ENCODE measurements at regions not wholly inside any gene's neighbourhood (a gene's known extent, or its start where the extent isn't known, plus 50 kb on each side); places are given as distances from the start of the nearest gene placed in this dataset.
"Not testable (repeated sequence)": the region's sequence is repeated elsewhere in the genome, so short reads cannot be mapped to it uniquely, and the experiment has no call there.

GRCh38 chr6:57974653-57975052 lies 657.2 kb downstream of the PRIM2 start:
- DNase-seq (ENCODE audit: low spot score, unreplicated experiment) = no peak
- no peaks in the 10 kb centered on the region for H3K36me3 Mint-ChIP-seq (ENCODE audit: insufficient read depth)
- no peaks in the 10 kb centered on the region for H3K4me1 Mint-ChIP-seq (ENCODE audit: low read depth)
- no peak overlapping the region for H3K4me3 Mint-ChIP-seq (ENCODE audit: low read depth)
- H3K27ac Mint-ChIP-seq = no peak overlapping the region
- TF ChIP-seq, protein P1, sequence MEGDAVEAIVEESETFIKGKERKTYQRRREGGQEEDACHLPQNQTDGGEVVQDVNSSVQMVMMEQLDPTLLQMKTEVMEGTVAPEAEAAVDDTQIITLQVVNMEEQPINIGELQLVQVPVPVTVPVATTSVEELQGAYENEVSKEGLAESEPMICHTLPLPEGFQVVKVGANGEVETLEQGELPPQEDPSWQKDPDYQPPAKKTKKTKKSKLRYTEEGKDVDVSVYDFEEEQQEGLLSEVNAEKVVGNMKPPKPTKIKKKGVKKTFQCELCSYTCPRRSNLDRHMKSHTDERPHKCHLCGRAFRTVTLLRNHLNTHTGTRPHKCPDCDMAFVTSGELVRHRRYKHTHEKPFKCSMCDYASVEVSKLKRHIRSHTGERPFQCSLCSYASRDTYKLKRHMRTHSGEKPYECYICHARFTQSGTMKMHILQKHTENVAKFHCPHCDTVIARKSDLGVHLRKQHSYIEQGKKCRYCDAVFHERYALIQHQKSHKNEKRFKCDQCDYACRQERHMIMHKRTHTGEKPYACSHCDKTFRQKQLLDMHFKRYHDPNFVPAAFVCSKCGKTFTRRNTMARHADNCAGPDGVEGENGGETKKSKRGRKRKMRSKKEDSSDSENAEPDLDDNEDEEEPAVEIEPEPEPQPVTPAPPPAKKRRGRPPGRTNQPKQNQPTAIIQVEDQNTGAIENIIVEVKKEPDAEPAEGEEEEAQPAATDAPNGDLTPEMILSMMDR (IDR thresholded peaks at IDR 0.05; ENCODE audit: unreplicated experiment) = no peak
- peaks cover 24% of the 10 kb centered on the region for H3K9me3 Mint-ChIP-seq (ENCODE audit: low read depth)
- H3K27me3 Mint-ChIP-seq = no peaks in the 10 kb centered on the region

DNA sequence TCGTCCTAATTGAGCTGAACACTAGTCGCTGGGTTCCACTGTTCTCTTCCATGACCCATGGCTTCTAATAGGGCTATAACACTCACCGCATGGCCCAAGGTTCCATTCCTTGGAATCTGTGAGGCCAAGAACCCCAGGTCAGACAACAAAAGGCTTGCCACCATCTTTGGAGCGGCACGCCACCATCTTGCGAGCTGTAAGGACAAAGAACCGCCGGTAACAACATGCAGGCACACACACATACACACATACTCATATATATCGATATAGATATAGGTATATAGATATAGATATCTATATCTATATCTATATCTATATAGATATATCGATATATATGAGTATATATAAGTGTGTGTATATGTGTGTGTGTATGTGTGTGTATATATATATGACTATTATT lies 657.7 kb downstream of the PRIM2 start:
- H3K36me3 Mint-ChIP-seq (ENCODE audit: insufficient read depth); DNase-seq (ENCODE audit: low spot score, unreplicated experiment); H3K27me3 Mint-ChIP-seq; H3K4me1 Mint-ChIP-seq (ENCODE audit: low read depth); H3K4me3 Mint-ChIP-seq (ENCODE audit: low read depth); H3K27ac Mint-ChIP-seq: not testable (repeated sequence)
- peaks cover 27% of the 10 kb centered on the region for H3K9me3 Mint-ChIP-seq (ENCODE audit: low read depth)

- DNase-seq (ENCODE audit: low spot score, unreplicated experiment); H3K27me3 Mint-ChIP-seq; H3K4me1 Mint-ChIP-seq (ENCODE audit: low read depth); H3K36me3 Mint-ChIP-seq (ENCODE audit: insufficient read depth); H3K4me3 Mint-ChIP-seq (ENCODE audit: low read depth); H3K27ac Mint-ChIP-seq: not testable (repeated sequence)
- peaks cover 30% of the 10 kb centered on the region for H3K9me3 Mint-ChIP-seq (ENCODE audit: low read depth)
Observed at GRCh38 chr6:57976371-57976770, 658.9 kb downstream of the PRIM2 start.

- not testable (repeated sequence) for H3K4me3 Mint-ChIP-seq (ENCODE audit: low read depth); DNase-seq (ENCODE audit: low spot score, unreplicated experiment); H3K27me3 Mint-ChIP-seq; H3K36me3 Mint-ChIP-seq (ENCODE audit: insufficient read depth); H3K27ac Mint-ChIP-seq; H3K4me1 Mint-ChIP-seq (ENCODE audit: low read depth)
- peaks cover 39% of the 10 kb centered on the region for H3K9me3 Mint-ChIP-seq (ENCODE audit: low read depth)
Observed at GRCh38 chr6:57983603-57984002, 666.2 kb downstream of the PRIM2 start.

GRCh38 chr6:57984575-57984974 lies 667.1 kb downstream of the PRIM2 start:
- H3K9me3 Mint-ChIP-seq (ENCODE audit: low read depth) = peaks cover 41% of the 10 kb centered on the region
- H3K36me3 Mint-ChIP-seq (ENCODE audit: insufficient read depth); H3K27me3 Mint-ChIP-seq; DNase-seq (ENCODE audit: low spot score, unreplicated experiment); H3K4me1 Mint-ChIP-seq (ENCODE audit: low read depth); H3K27ac Mint-ChIP-seq; H3K4me3 Mint-ChIP-seq (ENCODE audit: low read depth): not testable (repeated sequence)

DNA sequence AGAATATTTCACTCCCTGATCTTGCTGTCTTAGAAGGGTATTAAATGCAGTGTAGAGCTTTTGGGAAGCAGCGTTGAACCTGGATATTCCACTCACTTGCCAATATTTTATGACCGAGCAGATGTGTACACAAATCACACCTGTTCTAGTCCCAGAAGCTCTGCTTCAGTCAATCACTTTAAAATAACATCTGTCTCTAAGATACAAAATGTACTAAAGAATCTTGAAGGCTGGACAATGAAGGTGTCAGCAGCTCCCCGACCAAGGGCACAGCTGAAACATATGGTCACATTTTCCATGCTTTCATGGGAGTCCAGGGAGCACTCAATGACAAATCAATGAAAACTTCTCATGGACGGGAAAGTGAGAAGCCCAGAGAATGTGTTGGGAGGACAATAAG lies 668.3 kb downstream of the PRIM2 start:
- H3K36me3 Mint-ChIP-seq (ENCODE audit: insufficient read depth); H3K27ac Mint-ChIP-seq; H3K4me3 Mint-ChIP-seq (ENCODE audit: low read depth); H3K27me3 Mint-ChIP-seq; H3K4me1 Mint-ChIP-seq (ENCODE audit: low read depth); DNase-seq (ENCODE audit: low spot score, unreplicated experiment): not testable (repeated sequence)
- H3K9me3 Mint-ChIP-seq (ENCODE audit: low read depth) = peaks cover 39% of the 10 kb centered on the region

DNA sequence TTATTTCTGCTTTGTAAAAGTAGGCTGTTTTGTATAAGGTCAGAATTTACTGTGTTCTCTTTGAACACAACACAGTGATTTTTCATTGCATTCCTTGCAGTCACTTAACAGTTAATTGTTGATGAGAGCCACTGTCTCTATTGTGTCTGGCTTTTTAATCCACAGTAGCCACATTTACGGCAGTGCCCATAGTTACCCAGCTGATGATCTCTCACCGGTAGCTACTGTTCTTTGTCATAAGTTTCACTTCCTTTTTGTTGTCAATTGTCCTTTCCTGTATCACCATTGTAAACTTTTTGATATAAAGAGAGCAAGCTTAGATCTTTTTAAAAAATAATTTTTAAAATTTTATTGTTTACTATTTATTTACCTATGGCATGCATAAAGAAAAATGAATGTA lies 669.2 kb downstream of the PRIM2 start:
- not testable (repeated sequence) for H3K36me3 Mint-ChIP-seq (ENCODE audit: insufficient read depth); H3K4me3 Mint-ChIP-seq (ENCODE audit: low read depth); H3K4me1 Mint-ChIP-seq (ENCODE audit: low read depth); DNase-seq (ENCODE audit: low spot score, unreplicated experiment); H3K27ac Mint-ChIP-seq; H3K27me3 Mint-ChIP-seq
- peaks cover 40% of the 10 kb centered on the region for H3K9me3 Mint-ChIP-seq (ENCODE audit: low read depth)

DNA sequence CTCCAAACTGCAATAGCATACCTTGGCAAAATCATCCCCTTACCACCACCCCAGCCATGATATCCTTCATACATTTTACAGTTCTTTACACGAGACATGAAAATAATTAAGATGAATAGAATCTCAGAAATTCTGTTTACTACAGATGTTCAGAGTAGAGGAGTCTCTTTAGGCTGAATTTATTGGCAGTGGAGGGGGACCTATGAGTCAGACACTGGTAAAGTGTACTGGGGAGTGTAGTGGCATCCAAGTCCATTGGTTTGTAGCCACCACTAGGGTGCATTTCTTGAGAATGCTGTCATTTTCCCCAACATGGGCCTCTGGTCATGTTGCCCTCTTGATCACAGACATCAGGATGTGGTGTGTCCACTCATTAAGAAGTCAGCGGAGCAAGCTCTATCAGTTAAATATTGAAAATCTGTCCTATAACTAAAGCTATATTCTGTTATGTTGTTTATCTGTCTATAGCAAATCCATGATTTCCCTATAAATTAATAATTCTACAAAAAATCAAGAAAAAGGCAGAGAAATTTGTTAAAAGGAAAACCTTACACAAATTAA lies 672.2 kb downstream of the PRIM2 start:
- H3K36me3 Mint-ChIP-seq (ENCODE audit: insufficient read depth); H3K27ac Mint-ChIP-seq; H3K4me1 Mint-ChIP-seq (ENCODE audit: low read depth); H3K27me3 Mint-ChIP-seq; H3K4me3 Mint-ChIP-seq (ENCODE audit: low read depth); DNase-seq (ENCODE audit: low spot score, unreplicated experiment): not testable (repeated sequence)
- H3K9me3 Mint-ChIP-seq (ENCODE audit: low read depth) = peaks cover 30% of the 10 kb centered on the region

- not testable (repeated sequence) for H3K4me1 Mint-ChIP-seq (ENCODE audit: low read depth); H3K27ac Mint-ChIP-seq; DNase-seq (ENCODE audit: low spot score, unreplicated experiment); H3K4me3 Mint-ChIP-seq (ENCODE audit: low read depth); H3K36me3 Mint-ChIP-seq (ENCODE audit: insufficient read depth); H3K27me3 Mint-ChIP-seq
- H3K9me3 Mint-ChIP-seq (ENCODE audit: low read depth) = peaks cover 32% of the 10 kb centered on the region
Observed at GRCh38 chr6:57998858-57999619, 681.6 kb downstream of the PRIM2 start.

DNA sequence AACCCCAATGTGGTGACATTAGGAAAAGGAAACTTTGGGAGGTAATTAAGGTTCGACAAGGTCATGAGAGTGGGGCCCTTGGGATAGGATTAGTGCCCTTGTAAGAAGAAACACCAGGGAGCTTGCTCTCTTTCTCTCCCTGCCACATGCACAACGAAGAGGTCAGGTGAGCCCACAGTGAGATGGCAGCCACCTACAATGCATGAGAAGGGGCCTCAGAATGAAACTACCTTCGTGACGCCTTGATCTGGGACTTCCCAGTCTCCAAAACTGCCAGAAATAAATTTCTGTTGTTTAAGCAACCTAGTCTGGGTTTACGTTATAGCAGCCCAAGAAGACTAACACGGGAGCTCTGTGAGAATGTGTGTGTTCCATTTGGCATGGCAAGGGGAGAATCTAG lies 682.8 kb downstream of the PRIM2 start:
- not testable (repeated sequence) for H3K27me3 Mint-ChIP-seq; H3K27ac Mint-ChIP-seq; H3K36me3 Mint-ChIP-seq (ENCODE audit: insufficient read depth); H3K4me3 Mint-ChIP-seq (ENCODE audit: low read depth); DNase-seq (ENCODE audit: low spot score, unreplicated experiment); H3K4me1 Mint-ChIP-seq (ENCODE audit: low read depth)
- peaks cover 33% of the 10 kb centered on the region for H3K9me3 Mint-ChIP-seq (ENCODE audit: low read depth)

GRCh38 chr6:58003417-58004167 lies 686.2 kb downstream of the PRIM2 start:
- not testable (repeated sequence) for H3K27me3 Mint-ChIP-seq; H3K36me3 Mint-ChIP-seq (ENCODE audit: insufficient read depth); H3K4me1 Mint-ChIP-seq (ENCODE audit: low read depth); DNase-seq (ENCODE audit: low spot score, unreplicated experiment); H3K27ac Mint-ChIP-seq; H3K4me3 Mint-ChIP-seq (ENCODE audit: low read depth)
- peaks cover 42% of the 10 kb centered on the region for H3K9me3 Mint-ChIP-seq (ENCODE audit: low read depth)

DNA sequence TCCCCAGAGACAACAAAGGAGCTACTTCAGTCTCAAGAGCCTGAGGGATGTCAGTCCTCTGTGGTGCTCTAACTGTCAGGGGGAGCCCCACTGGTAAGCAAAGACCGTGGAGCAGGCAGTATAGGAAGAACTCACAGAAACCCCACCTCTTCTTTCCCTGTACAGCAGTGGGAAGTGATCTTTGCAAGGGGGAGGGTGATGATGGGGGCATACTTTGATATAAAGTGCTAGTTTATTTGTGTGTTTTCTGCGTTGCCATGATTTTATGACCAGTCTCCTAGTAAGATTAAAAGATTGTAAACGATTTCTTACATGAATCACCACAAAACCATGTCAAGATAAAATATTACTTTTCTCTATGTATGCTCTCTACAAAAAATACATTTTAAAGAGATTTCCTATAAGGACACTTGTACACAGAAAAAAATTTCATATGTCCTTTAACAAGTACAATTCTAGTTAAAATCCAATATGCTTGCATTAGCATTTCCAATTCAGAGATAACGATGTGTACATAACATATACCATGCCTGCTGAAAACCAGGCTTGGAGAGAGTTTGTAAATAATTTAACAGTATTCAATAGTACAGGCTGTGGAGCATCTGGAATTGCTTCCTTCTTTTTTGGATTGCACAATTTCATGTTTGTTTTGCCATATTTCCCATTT lies 690.0 kb downstream of the PRIM2 start:
- H3K4me3 Mint-ChIP-seq (ENCODE audit: low read depth); H3K27ac Mint-ChIP-seq; H3K36me3 Mint-ChIP-seq (ENCODE audit: insufficient read depth); DNase-seq (ENCODE audit: low spot score, unreplicated experiment); H3K4me1 Mint-ChIP-seq (ENCODE audit: low read depth); H3K27me3 Mint-ChIP-seq: not testable (repeated sequence)
- H3K9me3 Mint-ChIP-seq (ENCODE audit: low read depth) = peaks cover 28% of the 10 kb centered on the region

Data from progenitor cell of endocrine pancreas (in vitro differentiated cells).